GM18520 (cell line): ENCODE measurements at regions not wholly inside any gene's neighbourhood (a gene's known extent, or its start where the extent isn't known, plus 50 kb on each side); places are given as distances from the start of the nearest gene placed in this dataset.
"Not testable (repeated sequence)": the region's sequence is repeated elsewhere in the genome, so short reads cannot be mapped to it uniquely, and the experiment has no call there.

Source experiments
- ATAC-seq: cut with Tn5 transposase; IDR thresholded peaks from one replicate; pipeline ENCODE4 v1.9.1; 2021; ENCODE audit not compliant: unreplicated experiment

DNA sequence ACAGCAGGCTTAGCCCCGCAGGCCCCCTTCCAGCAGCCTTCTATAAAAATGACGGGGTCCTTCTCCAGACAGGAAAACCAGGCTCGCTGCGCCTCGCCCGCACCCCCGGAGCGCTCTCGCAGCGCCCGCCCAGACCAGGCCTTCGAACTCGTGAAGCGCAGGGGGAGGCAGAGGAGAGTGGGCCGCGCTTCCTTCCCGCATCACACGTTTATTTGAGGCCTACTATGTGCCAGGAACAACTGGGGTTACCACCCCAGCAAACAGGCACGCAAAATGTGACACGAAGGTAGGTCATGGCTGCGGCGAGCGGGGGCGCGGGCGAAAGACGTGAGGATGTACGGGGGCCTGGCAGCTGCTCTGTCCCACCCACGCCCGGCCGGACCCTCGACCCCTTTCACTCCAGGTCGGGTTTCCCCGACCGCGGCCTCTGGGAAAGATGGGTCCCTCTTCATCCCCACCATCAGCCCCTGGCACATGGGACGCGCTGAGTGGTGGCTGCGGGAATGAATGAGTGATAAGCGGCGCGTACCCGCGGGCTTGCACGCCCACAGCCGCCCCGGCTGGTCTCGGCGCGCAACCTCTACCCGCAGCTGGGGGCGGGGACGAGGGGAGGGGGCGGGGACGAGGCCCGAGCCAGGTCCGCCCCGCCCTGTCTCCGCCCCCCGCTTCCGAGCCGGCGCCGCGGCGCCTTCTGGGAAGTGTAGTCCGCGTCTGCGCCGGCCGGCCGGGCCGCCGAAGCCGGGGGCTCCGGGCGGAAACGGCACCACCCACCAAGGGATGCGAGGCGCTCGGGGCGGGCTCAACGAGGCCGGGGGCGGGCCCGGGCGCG, 59.1 kb downstream of the ZNF467 start:
- ATAC-seq = peak; percentile 94

DNA sequence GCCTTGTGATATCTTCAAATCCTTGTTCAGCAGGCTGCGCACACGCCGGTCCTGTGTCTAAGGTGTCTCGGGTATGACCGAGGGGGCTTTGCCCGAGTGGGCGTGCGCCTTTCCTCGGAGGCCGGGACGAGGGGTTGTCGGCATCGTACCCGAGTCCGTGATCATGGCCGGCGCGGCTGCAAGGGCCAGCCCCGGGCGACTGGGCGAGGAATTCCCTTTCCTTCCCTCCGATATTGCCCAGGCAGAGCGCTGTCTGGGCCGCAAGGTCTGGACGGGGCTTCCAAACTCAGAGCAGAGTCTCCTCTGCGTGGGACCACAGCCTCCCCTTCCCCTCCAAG, 59.7 kb downstream of the ZNF467 start:
- ATAC-seq = no peak

DNA sequence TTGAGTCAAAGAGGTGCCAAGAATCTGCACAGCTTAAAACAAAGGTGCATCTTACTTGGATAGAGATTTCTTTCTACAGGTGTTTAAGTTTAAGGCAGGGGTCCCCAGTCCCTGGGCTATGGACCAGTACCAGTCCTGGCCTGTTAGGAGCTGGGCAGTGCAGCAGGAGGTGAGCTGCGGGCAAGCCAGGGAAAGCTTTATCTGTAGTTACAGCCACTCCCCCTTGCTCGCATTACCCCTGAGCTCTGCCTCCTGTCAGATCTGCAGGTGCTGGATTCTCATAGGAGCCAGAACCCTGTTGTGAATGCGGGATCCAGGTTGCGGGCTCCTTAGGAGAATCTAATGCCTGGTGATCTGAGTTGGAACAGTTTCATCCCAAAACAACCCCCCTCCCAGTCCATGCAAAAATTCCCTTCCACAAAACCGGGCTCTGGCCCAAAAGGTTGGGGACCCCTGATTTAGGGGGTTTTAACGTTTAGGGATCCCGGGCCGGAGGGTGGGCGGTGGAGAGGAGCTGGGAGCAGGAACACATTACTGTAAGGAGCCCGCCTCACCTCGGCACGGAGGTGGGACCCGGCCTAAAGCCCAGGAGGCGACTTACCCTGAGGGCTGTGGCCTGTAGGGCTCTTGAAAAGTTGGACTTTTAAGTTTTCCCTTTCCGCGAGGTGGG, 60.2 kb downstream of the ZNF467 start:
- ATAC-seq = no peak

DNA sequence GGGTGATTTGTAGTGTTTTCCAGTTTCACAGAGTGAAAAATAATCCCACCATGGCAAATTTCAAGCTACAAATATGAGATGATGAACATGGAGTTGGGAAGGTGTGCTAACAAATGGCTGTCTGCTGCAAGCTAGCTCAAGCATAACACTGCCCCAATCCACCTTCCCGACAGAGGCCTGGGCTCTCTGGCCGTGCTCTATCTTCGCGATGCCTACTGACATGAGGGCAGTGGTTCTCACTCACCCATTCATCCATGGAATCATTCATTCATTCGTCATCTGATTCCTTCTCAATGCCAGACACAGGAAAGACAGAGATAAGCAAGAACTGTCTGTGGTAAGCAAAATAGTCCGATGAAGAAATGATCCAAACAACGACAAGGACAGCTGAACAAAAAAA, 65.4 kb downstream of the ZNF467 start:
- no peak for ATAC-seq

- ATAC-seq = no peak
These were observed 65.9 kb downstream of the ZNF467 start for GRCh38 chr7:149707448-149707886.

DNA sequence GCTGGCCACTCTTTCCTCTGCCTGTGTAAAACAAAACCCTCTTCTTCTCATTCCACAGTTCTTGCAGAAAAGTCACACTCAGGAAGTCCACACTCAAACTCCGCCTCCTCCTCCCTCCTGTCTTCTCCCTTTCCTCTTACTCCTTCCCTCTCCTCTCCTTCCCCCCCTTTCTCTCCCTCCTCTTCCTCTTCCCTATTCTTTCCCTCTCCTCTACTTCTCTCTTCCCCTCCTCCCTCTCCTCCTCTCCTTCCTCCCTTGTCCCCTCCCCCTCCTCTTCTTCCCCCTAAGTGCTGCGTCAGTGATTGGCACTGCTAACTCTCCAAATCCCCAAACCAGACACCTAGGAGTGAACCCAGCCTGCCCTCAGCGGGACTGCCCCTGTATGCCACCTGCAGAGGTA, 67.0 kb downstream of the ZNF467 start:
- ATAC-seq = no peak

- ATAC-seq = no peak
These were observed 68.9 kb downstream of the ZNF467 start for GRCh38 chr7:149704507-149704906.

DNA sequence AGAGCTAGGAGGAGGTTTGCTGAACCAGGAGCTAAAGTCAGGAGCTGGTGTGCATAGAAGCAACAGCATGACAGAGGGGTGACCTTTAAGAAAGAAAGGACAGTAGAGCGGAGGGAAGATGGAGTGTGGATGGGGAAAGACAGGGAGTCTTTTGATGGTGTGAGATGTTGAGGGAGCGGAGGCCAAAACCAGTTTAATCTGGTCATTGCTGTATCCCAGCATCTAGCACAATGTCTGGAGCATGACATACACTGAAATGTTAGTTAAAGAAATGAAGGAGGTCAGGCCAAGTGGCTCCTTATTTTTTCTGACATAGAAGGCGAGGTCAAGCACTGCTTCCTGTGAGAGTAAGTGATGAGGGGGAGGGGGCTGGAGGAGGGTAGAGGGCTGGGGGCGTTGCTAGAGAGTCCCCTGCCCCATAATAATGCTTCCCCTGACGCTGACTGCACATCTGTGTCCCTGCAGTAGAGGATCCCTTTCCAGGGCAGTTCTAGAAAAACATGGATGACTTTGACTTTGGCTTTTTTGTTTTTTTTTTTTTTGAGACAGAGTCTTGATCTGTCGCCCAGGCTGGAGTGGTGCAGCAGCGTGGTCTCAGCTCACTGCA, 70.2 kb downstream of the ZNF467 start:
- ATAC-seq = no peak

DNA sequence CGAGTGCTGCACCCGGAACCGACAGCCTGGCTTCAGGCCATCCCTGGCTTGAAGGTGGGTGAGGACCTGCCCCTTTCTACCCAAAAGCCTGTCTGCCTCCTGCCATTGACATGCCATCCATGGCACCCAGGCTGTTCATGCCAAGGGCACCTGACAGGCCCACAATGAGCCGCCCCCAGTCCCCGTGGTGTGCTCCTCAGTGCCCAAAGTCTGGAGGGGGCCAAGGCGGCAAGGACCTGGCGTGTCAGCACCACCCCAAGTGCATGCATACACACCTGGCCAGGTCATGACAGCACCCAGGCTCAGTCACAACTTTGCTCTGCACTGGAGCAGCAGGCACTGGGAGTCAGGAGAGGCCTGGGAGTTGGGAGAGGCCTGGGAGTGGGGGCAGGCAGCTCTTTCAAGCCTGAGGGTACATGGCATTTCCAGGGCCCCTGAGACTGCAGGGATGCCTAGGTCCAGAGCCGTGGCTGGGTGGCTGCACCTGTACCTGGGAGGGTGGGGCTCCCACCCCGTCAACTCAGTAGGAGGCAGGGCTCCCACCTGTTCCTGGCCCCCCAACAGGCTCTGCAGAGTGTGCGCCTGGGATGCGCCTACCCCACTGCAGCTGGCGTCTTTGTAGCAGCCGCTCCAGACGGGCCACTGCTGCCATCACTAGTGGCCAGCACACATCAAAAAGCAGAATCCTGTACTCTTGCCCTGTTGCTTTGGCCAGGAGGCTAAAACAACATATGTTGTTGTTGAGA, 71.7 kb downstream of the ZNF467 start:
- no peak for ATAC-seq

- not testable (repeated sequence) for ATAC-seq
These were observed 75.6 kb downstream of the ZNF467 start for GRCh38 chr7:149697767-149698166.

DNA sequence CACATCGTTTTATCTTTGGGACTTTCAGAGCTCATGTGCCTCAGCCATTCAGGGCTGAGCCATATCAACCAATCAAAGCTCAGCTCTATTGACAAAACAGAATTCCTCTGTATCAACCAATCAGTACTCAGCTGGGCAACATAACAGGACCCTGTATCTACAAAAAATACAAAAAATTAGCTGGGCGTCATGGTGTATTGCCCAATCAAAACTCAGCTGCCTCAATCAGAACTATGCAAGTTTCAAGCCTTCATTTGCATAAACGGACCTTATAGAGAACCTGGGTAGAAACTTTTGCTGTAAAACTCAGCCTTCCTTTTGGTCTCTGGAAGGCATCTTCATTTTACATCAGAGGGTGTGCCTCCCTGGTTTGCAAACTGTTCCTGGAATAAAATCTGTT, 77.1 kb downstream of the ZNF467 start:
- ATAC-seq = no peak

DNA sequence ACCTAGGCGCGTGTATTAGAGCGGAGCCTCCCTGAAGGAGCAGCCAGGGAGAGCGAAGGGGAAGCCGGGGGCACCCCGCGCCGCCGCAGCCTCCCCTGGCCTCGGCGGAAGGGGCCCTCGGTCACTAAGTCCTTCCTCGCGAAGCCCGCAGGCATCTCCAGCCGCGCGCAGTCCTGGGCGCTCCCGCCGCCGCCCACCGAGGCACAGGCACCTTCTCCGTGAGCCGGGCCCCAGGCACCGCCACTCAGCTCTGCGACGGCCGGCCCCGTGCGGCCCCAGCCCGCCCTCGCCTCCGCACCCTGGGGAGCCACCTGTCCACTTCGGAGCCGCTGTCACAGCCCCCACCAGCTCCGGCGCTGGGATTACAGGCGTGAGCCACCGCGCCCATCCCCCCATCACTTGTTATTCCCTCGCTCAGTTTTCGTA, 80.8 kb downstream of the ZNF467 start:
- ATAC-seq = no peak

- ATAC-seq = no peak
These were observed 81.3 kb downstream of the ZNF467 start for GRCh38 chr7:149692056-149692455.

GRCh38 chr7:149690688-149691446, 82.5 kb downstream of the ZNF467 start:
- no peak for ATAC-seq

GRCh38 chr7:149689291-149689721, 84.1 kb downstream of the ZNF467 start:
- ATAC-seq = no peak

DNA sequence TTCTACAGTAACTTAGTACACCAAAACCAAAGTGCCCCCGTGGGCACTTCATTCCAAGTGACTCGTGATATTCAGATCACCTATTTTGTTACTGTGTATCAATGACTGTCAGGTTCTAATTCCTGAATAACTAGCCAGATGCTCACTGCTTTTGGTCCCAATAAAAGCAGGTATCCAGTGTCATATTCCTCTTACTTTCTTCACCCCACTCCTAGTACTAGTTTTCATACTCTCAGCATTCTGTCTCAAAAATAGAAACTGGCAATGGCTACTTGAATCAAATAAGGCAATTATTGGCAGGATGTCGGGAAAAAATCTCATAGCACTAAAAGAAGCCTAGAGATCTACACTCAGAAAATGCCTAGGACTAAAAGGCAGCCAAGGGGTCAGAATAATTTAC, 84.6 kb downstream of the ZNF467 start:
- no peak for ATAC-seq

- ATAC-seq = not testable (repeated sequence)
These were observed 85.6 kb downstream of the ZNF467 start for GRCh38 chr7:149687820-149688219.

DNA sequence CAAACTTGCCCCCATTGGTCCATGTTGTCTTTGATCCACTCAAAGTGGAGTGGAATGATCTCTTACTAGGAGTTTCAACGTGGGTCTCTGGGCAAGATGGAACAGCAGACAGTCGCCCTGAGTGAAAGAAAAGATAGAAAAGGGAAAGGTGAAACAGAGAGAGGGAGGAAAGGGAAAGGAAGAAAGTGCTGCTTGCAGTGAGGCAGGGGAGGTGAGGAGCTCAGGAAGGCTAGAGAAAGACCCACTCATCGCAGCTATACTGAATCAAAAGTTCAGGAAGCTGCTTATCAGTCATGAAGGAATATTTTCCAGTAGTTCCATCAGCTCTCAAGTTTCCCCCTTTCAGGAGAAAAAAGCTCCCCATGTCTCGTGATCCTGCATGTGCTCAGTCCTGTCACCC, 86.9 kb downstream of the ZNF467 start:
- ATAC-seq = no peak

- no peak for ATAC-seq
These were observed 87.4 kb downstream of the ZNF467 start for GRCh38 chr7:149686011-149686410.

DNA sequence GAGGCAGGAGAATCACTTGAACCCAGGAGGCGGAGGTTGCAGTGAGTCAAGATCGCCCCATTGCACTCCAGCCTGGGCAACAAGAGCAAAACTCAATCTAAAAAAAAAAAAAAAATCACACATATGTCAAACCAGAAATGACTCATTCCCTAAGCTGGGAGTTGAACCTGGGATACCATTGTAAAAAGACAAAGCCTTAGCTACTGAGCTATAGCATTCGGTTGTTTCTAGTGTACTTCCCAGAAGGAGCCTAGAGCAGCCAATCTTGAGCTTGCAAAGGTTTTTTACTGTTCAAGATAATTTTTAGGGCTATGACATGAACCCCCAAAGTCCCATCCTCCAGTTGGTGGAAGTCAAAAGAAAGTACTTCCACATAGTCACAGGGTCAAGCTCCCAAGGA, 87.9 kb downstream of the ZNF467 start:
- ATAC-seq = no peak

DNA sequence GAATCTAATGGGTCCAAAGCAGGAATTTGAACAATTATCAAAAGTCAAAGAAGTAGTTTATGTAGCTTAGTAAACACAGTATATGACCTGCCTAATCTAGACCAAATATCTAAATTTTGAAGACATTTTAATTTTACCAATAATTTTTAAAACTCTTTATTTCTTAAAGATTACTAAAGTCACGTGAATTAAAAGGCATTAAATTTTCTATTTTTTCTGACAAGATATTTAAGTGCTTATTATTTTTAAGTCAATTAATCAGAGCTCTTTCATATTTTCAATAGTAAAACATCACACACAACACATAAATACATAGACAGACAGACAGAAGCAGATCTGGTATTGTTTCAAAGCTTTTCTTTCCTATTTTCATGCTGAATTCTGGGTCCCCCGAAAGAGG, 89.5 kb downstream of the ZNF467 start:
- ATAC-seq = no peak
